IPS DF 19.7 (cell line): ENCODE measurements at regions not wholly inside any gene's neighbourhood (a gene's known extent, or its start where the extent isn't known, plus 50 kb on each side); places are given as distances from the start of the nearest gene placed in this dataset.
"Not testable (repeated sequence)": the region's sequence is repeated elsewhere in the genome, so short reads cannot be mapped to it uniquely, and the experiment has no call there.

Experiments
- DNase-seq: peaks from one replicate; pipeline ENCODE4 v3.0.0-alpha.2; 2013; ENCODE audit warnings: low read depth, low spot score

- DNase-seq = no peak
Measured at GRCh38 chr5:77869116-77869798, 93.1 kb upstream of the TBCA start.

- no peak for DNase-seq
Measured at GRCh38 chr5:77867914-77868313, 91.8 kb upstream of the TBCA start.

- no peak for DNase-seq
Measured at GRCh38 chr5:77867194-77867691, 91.1 kb upstream of the TBCA start.

- no peak for DNase-seq
Measured at GRCh38 chr5:77866198-77866597, 90.1 kb upstream of the TBCA start.

- no peak for DNase-seq
Measured at GRCh38 chr5:77864997-77865396, 88.9 kb upstream of the TBCA start.

- no peak for DNase-seq
Measured at GRCh38 chr5:77863181-77863580, 87.0 kb upstream of the TBCA start.

GRCh38 chr5:77861576-77861975, 85.4 kb upstream of the TBCA start:
- DNase-seq = no peak

GRCh38 chr5:77859306-77859705, 83.2 kb upstream of the TBCA start:
- no peak for DNase-seq

GRCh38 chr5:77858678-77859077, 82.5 kb upstream of the TBCA start:
- not testable (repeated sequence) for DNase-seq

GRCh38 chr5:77855369-77855768, 79.2 kb upstream of the TBCA start:
- no peak for DNase-seq

- no peak for DNase-seq
Measured at GRCh38 chr5:77853353-77853907, 77.3 kb upstream of the TBCA start.

- DNase-seq = no peak
Measured at GRCh38 chr5:77852514-77853352, 76.6 kb upstream of the TBCA start.

GRCh38 chr5:77852068-77852513, 76.0 kb upstream of the TBCA start:
- DNase-seq = no peak

- no peak for DNase-seq
Measured at GRCh38 chr5:77851176-77852067, 75.3 kb upstream of the TBCA start.

- DNase-seq = no peak
Measured at GRCh38 chr5:77850536-77851175, 74.5 kb upstream of the TBCA start.

- DNase-seq = no peak
Measured at GRCh38 chr5:77849308-77849900, 73.3 kb upstream of the TBCA start.

GRCh38 chr5:77847814-77848290, 71.7 kb upstream of the TBCA start:
- peak; percentile 78 for DNase-seq

- no peak for DNase-seq
Measured at GRCh38 chr5:77847129-77847460, 71.0 kb upstream of the TBCA start.

GRCh38 chr5:77846422-77847128, 70.4 kb upstream of the TBCA start:
- DNase-seq = no peak

GRCh38 chr5:77845324-77845646, 69.1 kb upstream of the TBCA start:
- DNase-seq = no peak
